Activated effector memory CD4-positive, alpha-beta T cell treated with anti-CD3 and anti-CD28 coated beads, Interleukin-2, amount 50 U/mL, for 16 hours (primary cell): ENCODE measurements at regions not wholly inside any gene's neighbourhood (a gene's known extent, or its start where the extent isn't known, plus 50 kb on each side); places are given as distances from the start of the nearest gene placed in this dataset.
"Not testable (repeated sequence)": the region's sequence is repeated elsewhere in the genome, so short reads cannot be mapped to it uniquely, and the experiment has no call there.

Experiments used
- DNase-seq: peaks from one replicate; pipeline ENCODE4 v3.0.0-alpha.2; 2020

DNA sequence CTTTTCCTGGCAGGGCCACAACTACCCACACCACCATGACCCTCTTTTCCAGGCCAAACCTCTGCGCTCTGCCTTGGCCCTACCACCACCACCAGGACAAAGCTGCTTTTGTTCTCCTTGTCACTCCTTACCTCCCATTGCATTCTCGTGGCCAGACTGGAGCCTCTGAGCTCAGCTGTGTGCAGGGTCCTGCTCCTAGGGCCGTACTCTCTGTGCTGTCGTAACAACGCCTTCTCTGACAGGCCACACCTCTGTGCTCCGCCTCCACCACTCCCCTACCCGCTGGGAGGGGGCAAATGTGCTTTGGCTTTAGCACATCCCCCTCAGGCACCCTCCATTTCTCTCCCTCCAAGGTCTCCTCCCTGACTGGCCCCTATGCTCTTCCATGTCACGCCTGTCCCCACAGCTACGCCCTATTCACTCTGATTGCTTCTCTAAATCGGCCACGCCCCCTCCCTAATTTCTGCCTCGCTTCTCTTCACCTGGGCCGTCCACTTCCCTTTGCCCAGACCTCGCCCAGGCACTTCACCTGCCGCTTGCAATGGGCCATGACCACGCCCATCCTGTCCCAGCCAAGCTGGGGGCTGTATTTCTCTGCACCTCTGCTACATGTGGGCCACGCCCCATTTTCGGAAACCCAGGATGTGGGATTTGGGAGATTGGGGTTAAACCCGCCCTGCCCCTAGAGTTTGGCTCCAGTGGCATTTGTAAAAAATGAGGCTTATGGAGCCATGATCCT, 472.3 kb downstream of the KLF12 start:
- no peak for DNase-seq

DNA sequence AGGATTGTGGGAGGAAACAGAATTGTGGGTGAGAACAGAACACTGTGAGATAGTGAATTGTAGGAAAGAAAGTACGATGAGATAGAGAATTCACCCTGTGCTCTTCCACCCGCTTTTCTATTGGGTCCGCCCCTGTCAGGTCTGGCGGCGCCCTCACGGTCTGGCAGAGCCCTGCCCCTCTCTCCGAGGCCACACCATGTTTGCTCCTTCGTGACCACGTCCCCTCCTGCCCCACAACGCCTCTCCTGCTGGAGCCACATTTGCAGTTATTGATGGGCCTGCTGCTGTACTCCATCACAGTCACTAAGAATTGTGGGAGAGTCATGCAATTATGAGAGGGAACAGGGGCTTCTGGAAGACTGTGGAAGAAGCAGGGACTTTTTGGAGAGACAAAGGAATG, 473.1 kb downstream of the KLF12 start:
- DNase-seq: no peak

DNA sequence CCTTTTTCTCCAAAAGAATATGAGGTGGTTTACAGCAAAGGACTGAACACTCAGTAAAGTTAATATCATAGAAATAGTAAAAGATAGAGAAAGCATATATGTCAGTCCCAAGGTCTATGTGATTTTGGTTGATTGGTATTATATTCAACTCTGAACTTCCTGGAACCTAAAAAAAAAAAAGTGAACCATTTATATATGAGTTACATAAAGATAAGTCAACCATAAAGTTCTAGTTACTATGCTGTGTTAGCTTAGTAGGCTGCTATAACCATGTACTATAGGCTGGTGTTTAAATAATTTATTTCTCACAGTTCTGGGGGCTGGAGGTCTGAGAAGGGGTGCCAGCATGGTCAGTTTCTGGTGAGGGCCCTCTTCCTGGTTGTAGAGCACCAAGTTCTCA, 475.6 kb downstream of the KLF12 start:
- DNase-seq: no peak

DNA sequence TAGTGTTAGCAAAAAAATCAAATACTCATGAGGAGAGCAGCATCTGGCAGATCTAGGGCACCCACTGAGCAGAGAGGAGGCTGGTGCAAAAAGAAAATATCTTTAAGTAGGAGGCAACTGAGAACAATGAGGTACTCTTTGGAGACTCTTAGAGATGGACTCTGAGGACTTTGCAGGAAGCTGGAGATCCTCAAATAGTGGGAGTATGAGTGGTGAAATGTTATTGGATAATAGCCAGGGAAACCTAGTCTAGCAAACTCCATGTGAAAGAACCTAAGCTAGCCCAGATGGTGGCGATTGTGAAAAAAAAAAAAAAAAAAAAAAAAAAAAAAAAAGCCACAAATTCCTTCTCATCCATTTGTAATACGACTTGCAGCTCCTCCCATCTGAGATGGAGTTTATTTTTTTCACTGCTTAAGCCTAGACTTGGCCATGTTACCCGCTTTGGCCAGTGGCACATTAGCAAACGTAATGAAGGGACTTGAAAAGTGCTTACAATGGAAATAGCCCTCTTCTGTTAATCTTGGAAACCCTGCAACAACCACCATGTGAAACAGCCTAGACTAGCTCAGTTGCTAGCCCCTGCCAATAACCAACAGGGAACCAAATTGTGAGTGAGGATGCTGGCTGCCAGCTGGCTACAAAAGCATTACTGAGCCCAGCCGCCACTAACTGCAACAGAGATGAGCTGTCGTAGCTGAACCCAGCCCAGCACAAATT, 476.2 kb downstream of the KLF12 start:
- no peak for DNase-seq

DNA sequence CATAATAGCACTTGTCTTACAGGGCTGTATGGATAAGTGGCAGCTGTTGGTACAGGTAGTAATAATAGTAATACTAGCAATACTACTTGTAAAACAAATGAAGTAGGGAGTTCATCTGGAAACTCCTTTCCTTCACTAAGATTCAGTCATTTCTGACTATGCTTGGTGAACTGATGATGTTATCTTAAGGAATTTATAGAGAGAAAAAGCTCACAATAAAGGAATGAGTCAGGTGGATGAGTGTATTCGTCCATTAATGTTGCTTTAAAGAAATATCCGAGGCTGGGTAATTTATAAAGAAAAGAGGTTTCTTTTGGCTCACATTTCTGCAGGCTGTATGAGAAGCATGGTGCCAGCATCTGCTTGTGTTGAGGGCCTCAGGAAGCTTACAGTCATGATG, 477.3 kb downstream of the KLF12 start:
- no peak for DNase-seq

DNA sequence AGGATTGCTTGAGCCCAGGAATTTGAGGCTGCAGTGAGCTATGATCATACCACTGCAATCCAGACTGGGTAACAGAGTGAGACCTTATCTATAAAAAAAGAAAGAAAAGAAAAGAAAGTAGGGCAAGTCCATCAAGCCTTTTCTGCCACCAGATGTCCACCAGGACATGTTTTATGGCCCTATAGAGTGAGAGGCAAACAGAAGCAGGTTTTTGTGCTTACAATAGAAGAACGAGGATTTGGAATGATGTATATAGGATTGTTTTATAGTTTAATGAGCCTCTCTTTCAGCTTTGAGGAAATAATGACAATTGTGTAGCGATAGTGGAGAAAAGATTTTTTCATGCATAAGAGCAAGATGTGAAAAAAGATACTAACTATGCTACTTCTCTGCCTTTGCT, 480.5 kb downstream of the KLF12 start:
- DNase-seq: no peak

DNA sequence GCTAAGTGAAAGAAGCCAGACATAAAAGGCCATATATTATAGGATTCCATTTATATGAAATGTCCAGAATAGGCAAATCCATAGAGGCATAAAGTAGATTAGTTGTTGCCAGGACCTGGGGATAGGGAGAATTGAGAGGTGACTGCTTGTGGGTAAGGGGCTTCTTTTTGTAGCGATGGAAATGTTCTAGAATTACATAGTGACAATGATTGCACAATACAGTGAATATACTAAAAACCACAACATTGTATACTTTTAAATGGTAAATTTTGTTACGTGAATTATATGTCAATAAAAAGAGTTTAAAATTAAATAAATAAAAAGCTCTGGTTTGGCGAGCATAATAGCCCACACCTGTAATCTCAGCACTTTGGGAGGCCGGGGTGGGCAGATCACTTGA, 486.8 kb downstream of the KLF12 start:
- no peak for DNase-seq

DNA sequence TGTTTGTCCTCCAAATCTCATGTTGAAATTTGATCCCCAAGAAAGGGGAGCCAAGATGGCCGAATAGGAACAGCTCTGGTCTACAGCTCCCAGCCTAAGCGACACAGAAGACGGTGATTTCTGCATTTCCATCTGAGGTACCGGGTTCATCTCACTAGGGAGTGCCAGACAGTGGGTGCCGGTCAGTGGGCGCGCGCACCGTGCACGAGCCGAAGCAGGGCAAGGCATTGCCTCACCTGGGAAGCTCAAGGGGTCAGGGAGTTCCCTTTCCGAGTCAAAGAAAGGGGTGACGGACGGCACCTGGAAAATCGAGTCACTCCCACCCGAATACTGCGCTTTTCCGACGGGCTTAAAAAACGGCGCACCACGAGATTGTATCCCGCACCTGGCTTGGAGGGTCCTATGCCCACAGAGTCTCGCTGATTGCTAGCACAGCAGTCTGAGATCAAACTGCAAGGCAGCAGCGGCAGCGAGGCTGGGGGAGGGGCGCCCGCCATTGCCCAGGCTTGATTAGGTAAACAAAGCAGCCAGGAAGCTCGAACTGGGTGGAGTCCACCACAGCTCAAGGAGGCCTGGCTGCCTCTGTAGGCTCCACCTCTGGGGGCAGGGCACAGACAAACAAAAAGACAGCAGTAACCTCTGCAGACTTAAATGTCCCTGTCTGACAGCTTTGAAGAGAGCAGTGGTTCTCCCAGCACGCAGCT, 493.6 kb downstream of the KLF12 start:
- DNase-seq: not testable (repeated sequence)

DNA sequence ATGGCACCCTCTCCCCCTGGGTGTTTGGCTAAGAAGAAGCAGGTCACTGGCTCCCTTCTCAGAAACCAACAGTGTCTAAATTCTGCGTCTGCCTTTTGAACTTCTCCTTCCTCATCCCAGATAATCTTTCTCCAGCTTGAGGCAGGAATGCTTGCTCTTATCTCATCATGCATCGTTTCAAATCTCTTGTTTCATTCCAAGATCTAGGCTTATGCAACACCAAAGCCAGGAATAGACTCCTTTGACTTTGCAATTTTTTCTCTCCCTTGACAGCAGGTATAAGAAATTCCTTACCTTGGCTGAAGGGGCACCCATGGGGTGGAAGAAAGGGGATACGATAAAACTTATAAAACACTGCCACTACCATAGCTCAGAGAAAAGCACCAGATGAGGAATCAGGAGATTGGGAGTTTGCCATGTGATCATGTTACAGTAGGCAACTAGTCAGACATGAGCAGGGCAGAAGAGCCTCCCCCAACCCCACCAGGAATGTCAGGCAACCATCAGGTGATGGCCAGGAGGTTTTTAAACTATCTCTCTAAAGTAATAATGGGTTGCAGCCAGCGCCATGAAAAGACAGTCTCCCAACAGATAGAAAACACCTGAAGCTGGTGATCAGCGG, 498.9 kb downstream of the KLF12 start:
- no peak for DNase-seq

DNA sequence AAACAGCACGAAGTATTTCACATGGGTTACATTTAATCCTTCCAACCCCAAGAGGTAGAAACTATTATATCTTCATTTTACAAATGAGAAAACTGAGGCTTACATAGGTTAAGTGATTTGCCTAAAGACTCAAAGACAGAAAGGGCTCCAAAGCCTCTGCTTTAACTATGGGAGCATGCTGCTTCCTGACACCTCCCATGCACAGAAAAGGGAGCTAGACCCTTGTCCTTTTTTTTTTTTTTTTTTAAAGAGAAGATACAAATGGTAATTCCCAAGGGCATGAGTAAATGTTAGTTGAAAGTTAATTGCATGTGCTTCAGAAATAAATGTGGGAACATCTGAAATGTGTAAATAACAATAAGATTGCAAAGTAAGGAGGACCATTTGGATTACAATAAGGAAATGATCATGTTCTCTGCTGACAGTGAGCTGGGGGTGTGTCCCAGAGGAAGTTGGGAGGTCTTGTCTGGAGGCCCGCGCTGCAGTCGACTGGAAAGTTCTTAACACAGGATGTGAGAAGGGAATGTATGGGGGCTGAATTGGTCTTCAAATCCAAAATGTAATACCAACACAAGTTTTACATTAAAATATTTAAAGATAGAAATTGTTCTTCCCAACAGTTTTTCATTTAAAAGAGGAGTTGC, 500.3 kb downstream of the KLF12 start:
- DNase-seq: no peak

DNA sequence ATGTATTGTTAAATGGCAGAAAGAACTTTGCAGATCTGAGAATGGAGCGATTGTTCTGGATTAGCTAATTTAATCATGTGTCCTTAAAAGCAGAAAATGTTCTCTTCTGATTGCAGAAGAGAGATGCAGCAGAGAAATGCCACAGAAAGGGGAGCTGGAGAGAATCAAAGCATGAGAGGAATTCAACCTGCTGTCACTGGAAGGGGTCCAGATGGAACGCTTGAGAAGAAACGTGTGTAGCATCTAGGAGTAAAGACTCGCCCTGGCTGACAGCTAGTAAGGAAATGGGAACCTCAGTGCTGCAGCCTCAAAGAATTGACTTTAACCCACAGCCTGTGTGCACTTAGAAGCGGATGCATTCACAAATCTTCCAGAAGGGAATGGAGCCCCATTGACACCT, 502.8 kb downstream of the KLF12 start:
- DNase-seq: no peak

DNA sequence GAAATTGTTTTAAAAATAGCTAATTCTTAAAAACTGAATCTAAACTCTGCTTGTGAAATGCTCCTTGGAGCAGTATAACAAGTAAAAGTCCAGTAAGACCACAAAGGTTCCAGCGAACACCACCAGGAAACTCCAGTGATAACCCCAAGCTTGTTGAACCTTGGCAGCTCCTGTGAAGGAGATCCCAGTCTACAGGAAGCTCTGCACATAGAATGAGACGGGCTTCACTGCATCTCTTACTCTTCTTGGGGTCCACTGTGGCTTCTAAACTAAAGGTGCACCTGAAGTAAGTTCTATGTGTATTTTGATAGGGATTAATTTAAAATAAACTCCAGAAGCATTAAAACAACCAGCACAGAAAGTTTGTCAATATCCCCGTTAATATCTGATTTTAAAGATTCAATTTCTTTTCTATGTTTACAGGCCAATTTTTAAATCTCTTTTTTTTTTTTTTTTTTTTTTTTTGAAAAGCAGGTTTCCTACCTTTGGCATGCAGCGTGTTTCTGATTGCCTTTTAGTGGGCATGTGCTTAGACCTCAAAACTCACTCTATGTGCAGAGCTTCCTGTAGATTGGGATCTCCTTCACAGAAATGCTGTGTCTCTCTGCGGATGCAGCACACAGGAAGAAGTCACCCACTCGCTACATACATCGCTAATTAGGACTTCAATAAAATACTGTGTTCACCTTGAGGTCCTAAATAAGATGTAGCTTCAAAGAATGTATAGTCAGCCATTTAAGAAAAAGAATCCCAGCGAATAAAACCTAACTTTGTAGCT, 508.5 kb downstream of the KLF12 start:
- DNase-seq: no peak

DNA sequence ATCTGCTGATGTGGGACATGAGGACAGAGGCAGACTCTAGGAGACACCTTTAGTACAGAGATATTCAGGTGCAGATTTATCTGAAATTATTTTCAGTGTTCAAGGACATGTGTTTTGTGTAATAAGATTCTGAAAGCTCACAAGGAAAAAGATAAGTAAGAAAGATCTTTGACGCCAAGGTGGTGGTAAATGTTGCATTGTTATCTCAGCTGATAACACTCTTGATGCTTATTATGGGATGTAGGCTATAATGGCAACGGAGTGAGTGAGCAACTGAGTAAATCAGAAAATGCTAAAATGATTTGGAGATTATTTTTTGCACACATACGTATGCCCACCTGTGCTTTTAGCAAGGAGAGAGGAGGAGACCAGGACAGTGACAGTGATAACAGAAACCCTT, 510.9 kb downstream of the KLF12 start:
- DNase-seq: no peak

DNA sequence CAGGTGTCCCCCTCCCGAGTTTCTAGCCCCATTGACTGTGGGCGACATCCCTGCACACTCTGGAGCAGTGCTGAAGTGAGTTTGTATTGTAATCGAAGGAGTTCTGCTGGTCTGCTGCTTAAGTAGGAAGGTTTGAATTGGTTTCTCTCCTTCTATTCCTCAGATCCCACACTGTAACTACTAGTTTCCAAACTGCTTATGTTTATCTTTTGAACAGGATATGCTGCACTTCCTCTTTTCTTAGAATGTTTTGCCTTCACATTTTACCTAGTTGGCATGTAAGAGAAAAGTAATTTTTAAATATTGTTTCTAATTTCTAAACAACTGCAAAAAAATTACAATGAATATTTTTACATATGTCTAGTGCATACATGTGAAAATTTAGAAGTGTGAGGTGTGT, 511.8 kb downstream of the KLF12 start:
- no peak for DNase-seq

DNA sequence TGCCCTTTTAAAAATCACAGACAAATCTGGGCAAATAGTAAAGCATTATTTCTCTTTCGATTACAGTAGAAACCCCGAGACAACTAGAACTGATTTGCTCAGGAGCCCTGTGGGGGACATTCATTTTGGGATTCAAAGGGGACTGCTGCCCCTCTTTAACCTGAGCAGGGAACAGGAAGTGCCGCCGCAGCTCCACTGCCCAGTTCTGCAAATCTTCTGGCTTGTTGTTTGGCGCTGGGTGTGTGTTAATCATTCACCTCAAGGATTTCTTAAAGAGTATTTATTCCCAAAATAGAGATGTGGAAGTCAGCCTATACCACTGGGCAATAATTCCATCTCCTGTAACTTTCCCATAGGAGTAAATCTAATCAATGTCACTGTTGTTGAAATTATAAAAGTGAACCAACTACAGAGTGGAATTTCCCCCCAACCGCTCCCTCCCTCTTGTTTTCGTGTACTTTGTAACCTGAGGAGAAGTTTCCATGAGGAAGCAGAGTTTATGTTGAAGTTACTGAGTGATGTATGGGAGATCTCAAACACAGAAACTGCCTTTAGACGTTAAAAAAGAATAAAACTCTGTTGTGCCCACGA, 515.8 kb downstream of the KLF12 start:
- DNase-seq: no peak

DNA sequence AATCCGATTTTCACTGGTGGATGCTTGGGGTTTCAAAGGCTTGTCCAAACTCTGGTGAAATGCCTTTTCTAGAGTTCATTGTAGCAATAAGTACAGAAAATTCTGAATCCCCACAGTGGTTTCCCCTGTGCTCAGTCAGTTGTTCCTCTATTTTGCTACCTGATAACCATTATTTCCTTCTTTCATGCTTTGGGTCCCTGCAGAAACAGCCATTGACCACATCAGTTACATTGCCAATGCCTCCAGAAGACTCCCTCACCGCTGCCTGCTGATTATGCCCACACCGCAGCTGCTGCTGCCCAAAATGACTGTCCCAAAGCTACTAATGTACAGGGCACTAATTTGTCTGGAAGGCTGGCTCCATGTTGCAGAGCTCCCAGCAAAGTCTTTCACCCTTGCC, 517.3 kb downstream of the KLF12 start:
- no peak for DNase-seq

DNA sequence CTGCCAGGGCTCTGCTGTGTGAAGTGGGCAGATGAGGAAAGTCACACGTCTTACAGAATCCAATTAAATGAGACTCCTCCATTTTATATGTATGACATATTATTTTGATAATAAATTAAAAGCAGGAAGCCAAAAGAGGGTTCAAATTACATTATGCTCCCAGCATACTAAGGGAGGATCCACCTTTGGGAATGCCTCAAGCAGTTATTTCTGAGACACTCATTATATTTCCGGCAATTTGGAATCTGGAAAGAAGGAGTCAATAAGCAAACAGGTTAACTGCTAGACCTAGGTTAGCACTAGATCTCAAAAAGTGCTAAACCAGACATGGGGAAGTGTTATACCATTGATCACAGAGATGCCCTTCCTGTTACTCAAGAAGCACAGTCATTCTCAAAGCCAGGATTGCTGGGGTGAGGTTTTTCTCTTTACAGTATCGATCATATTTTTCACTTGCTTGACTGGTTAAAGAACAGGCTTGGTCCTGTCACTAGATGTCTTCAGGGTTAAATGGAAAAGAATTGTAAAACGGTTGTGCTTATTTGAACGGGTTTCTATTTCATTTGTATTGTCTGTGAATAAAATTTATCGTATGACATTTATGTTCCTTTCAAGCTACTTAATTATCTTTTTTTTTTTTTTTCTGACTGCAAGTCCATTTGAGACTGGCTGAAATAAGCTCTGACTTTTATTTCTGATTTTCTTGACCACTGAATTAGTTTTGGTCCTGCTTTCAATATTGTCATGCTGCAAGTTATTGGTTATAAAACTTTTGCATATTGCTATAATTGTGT, 523.2 kb downstream of the KLF12 start:
- DNase-seq: no peak

DNA sequence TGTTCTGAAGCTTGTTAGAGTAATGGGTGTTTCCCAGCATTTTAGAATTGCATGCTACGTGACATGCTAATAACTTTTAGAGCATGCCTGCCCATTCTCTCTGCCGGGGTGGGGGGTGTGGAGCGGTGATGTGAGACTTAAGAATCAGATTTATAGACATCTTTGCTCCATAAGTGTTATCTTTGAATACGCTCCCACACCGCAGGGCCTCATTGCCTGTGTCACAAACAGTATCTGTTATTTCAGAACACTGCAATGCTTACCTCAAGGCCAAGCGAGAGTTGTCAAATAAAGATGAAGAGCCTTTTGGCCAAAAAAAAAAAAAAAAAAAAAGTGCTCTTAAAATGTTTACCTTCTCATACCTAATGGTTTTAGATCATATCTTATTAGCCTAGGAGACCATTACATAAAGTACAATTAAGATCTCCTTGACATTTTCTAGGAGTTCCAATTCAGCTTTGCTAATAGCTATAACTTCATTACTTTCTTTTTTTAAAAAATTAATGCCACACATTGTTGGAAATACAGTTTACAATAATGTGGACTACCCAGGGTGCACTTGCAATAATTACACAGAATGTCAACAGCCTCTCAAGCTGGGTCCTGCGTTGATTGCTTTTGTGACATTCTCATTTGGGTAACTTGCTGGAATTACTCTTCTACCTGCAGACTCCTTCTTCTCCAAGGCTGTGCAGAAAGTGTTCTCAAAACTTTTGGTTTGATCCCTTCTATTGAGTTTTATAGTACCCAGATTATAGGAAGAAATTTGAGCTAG, 525.3 kb downstream of the KLF12 start:
- DNase-seq: no peak

DNA sequence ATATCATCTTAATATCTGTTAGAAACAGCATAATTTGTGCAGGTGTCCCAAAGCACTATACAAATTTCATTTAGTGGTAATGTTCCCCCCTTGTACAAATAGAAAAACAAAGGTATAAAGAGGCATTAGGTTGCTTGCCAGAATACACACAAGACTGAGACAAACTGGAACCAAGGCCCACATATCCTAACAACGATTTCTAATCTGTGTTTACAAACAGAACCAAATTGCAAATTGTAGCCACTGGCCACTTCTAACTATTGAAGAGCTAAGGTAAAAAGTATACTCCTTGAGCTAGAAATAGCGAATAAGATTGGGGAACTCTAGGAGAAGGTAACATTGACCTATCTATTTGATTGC, 526.1 kb downstream of the KLF12 start:
- DNase-seq: no peak

DNA sequence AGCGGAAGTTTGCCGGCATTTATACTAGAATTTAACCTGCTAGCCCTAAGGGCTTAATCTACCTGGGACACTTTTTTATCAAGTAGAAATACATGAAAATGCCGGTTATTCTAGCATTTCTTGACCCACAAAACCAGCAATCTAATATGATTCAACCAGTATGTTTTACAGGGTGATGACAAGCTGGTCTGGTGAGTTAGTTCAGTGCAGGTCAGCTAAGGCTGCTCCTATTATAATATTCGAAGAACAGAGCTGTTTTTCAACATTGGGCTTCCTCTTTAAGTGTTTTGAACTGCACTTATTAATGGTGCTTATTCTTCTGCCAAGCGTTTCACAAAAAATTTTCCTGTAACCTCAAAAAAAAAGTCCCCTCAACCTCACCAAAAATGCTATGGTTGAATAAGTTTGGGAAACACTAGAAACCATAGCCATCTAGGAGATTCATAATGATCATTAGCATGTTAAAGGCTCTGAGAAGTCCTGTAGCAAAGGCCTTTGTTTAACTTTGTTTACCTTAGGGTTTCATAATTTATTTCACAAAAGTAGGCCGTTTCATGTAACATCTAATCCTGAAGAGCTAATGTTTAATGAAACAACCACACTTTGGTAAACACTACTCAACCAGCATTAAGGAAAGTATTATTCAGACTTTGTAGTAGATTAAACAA, 526.6 kb downstream of the KLF12 start:
- DNase-seq: no peak
